ENCODE measurements at regions not wholly inside any gene's neighbourhood (a gene's known extent, or its start where the extent isn't known, plus 50 kb on each side); places are given as distances from the start of the nearest gene placed in this dataset.

DNA sequence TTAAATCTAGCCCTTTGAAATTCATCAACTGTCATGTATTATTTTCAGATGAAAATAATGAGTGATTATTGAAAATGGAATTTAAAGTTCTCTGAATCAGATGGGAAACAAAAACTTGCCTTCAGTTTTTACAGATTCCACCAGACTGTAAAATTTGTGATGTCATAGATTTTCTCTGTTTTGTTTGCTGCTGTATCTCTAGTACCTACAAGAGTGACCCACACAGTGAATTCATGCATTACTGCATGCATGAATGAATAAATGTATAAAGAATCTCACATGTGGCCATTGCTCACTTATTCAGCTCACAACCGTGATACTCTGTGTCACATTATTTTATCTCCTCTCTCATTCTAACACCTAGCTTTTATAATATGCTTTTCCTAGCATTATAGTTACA is 532.2 kb upstream of the AGA start:
- no peaks in the 10 kb centered on the region for H3K27me3 ChIP-seq (ENCODE audit: insufficient read depth, low read length)
- H3K27ac ChIP-seq (ENCODE audit: low read depth, low read length), result no peak overlapping the region
- TF ChIP-seq, protein P1, sequence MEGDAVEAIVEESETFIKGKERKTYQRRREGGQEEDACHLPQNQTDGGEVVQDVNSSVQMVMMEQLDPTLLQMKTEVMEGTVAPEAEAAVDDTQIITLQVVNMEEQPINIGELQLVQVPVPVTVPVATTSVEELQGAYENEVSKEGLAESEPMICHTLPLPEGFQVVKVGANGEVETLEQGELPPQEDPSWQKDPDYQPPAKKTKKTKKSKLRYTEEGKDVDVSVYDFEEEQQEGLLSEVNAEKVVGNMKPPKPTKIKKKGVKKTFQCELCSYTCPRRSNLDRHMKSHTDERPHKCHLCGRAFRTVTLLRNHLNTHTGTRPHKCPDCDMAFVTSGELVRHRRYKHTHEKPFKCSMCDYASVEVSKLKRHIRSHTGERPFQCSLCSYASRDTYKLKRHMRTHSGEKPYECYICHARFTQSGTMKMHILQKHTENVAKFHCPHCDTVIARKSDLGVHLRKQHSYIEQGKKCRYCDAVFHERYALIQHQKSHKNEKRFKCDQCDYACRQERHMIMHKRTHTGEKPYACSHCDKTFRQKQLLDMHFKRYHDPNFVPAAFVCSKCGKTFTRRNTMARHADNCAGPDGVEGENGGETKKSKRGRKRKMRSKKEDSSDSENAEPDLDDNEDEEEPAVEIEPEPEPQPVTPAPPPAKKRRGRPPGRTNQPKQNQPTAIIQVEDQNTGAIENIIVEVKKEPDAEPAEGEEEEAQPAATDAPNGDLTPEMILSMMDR (IDR thresholded peaks at IDR 0.05; ENCODE audit: extremely low read depth, low read depth, low read length), result no peak
- H3K36me3 ChIP-seq (ENCODE audit: insufficient read depth, low read length), result no peaks in the 10 kb centered on the region
- H4K20me1 ChIP-seq (ENCODE audit: insufficient read depth, low read length), result no peaks in the 10 kb centered on the region
- H3K9me3 ChIP-seq (ENCODE audit: low read depth, low read length), result no peaks in the 10 kb centered on the region
- DNase-seq (ENCODE audit: insufficient read length, low spot score, missing footprints), result no peak
- H3K4me2 ChIP-seq (ENCODE audit: insufficient read depth, low read length), result no peak overlapping the region
- no peak overlapping the region for H3K4me3 ChIP-seq (ENCODE audit: insufficient read depth, low read length)
- H3K79me2 ChIP-seq (ENCODE audit: insufficient read depth, low read length), result no peaks in the 10 kb centered on the region
- no peak overlapping the region for H2AFZ ChIP-seq (ENCODE audit: low read length)
- no peaks in the 10 kb centered on the region for H3K4me1 ChIP-seq (ENCODE audit: insufficient read depth, low read length)

DNA sequence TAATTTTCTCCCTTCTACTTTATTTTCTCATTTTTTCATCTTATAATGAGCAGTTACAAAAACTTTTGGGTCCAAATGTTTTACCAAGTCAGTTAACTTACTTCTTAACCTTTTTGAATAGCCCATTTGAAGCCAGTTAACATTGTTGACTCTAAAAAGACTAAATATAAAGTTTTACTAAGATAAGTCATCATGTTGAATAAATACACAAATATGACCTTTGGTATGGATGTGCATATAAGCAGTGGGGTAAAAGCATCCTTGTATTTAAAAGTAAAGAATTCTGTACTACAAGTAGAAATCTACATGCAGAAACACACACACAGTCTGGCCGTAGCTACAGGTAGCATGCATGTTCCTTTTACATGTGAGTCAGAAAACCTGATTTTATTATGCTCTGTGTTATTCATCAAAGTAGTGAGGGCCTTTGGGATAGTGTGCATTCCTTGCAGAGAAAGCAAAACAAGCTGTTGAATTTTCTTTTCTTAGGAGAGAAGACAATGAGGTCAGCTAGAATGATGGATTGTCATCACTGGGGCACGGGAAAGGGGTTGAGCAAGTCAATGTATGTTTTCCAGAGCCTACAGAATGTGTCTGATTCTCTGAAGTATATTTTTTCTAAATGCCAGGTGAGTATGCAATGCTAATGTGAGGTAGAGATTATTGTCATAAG is 533.2 kb upstream of the AGA start:
- H2AFZ ChIP-seq (ENCODE audit: low read length), result no peak overlapping the region
- no peaks in the 10 kb centered on the region for H3K4me1 ChIP-seq (ENCODE audit: insufficient read depth, low read length)
- no peak overlapping the region for H3K4me3 ChIP-seq (ENCODE audit: insufficient read depth, low read length)
- no peak for DNase-seq (ENCODE audit: insufficient read length, low spot score, missing footprints)
- H3K27ac ChIP-seq (ENCODE audit: low read depth, low read length), result no peak overlapping the region
- no peaks in the 10 kb centered on the region for H3K36me3 ChIP-seq (ENCODE audit: insufficient read depth, low read length)
- H3K79me2 ChIP-seq (ENCODE audit: insufficient read depth, low read length), result no peaks in the 10 kb centered on the region
- peaks cover 2% of the 10 kb centered on the region for H3K9me3 ChIP-seq (ENCODE audit: low read depth, low read length)
- TF ChIP-seq, protein P1 (IDR thresholded peaks at IDR 0.05; ENCODE audit: extremely low read depth, low read depth, low read length), result no peak
- no peaks in the 10 kb centered on the region for H4K20me1 ChIP-seq (ENCODE audit: insufficient read depth, low read length)
- no peak overlapping the region for H3K4me2 ChIP-seq (ENCODE audit: insufficient read depth, low read length)
- no peaks in the 10 kb centered on the region for H3K27me3 ChIP-seq (ENCODE audit: insufficient read depth, low read length)

DNA sequence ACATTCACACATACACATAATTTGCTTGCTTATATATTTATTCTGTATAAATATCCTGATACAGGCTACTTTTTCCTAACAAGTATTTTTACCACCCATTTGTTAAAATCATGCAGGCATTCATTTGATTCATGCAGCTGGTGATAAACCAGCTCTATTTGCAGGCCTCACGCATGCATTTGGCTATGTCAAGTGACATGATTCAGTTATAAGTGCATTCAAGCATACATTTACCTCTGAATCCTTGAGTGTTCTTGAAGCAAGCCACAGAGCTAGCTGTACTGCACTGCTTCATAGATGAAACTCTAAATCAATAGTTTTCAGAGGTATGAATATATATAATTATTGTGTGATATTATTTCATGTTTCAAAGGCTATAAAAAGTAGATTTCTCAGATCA is 544.0 kb upstream of the AGA start:
- TF ChIP-seq, protein P1 (IDR thresholded peaks at IDR 0.05; ENCODE audit: extremely low read depth, low read depth, low read length), result no peak
- H3K36me3 ChIP-seq (ENCODE audit: insufficient read depth, low read length), result no peaks in the 10 kb centered on the region
- peaks cover 3% of the 10 kb centered on the region for H3K9me3 ChIP-seq (ENCODE audit: low read depth, low read length)
- H2AFZ ChIP-seq (ENCODE audit: low read length), result no peak overlapping the region
- H3K4me3 ChIP-seq (ENCODE audit: insufficient read depth, low read length), result no peak overlapping the region
- no peak overlapping the region for H3K4me2 ChIP-seq (ENCODE audit: insufficient read depth, low read length)
- H4K20me1 ChIP-seq (ENCODE audit: insufficient read depth, low read length), result no peaks in the 10 kb centered on the region
- no peak overlapping the region for H3K27ac ChIP-seq (ENCODE audit: low read depth, low read length)
- no peaks in the 10 kb centered on the region for H3K4me1 ChIP-seq (ENCODE audit: insufficient read depth, low read length)
- no peak for DNase-seq (ENCODE audit: insufficient read length, low spot score, missing footprints)
- H3K27me3 ChIP-seq (ENCODE audit: insufficient read depth, low read length), result no peaks in the 10 kb centered on the region
- no peaks in the 10 kb centered on the region for H3K79me2 ChIP-seq (ENCODE audit: insufficient read depth, low read length)

DNA sequence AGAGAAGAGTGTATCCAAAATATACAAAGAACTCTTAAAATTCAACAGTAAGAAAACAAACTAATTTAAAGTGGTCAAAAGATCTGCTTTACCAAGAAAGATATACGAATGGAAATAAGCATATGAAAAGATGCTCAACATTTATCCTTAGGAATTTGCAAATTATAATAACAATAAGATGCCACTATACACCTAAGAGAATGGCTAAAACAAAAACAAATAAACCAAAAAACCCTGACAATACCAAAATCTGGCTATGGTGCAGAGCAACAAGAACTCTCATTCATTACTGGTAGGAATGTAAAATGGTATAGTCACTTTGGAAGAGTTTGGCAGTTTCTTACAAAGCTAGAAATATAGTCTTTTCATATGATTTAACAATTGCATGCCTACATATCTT is 545.7 kb upstream of the AGA start:
- H3K27me3 ChIP-seq (ENCODE audit: insufficient read depth, low read length), result no peaks in the 10 kb centered on the region
- no peaks in the 10 kb centered on the region for H3K79me2 ChIP-seq (ENCODE audit: insufficient read depth, low read length)
- peaks cover 3% of the 10 kb centered on the region for H3K9me3 ChIP-seq (ENCODE audit: low read depth, low read length)
- no peaks in the 10 kb centered on the region for H4K20me1 ChIP-seq (ENCODE audit: insufficient read depth, low read length)
- H3K36me3 ChIP-seq (ENCODE audit: insufficient read depth, low read length), result no peaks in the 10 kb centered on the region
- H3K4me2 ChIP-seq (ENCODE audit: insufficient read depth, low read length), result no peak overlapping the region
- H3K27ac ChIP-seq (ENCODE audit: low read depth, low read length), result no peak overlapping the region
- TF ChIP-seq, protein P1 (IDR thresholded peaks at IDR 0.05; ENCODE audit: extremely low read depth, low read depth, low read length), result no peak
- no peak overlapping the region for H2AFZ ChIP-seq (ENCODE audit: low read length)
- no peak overlapping the region for H3K4me3 ChIP-seq (ENCODE audit: insufficient read depth, low read length)
- H3K4me1 ChIP-seq (ENCODE audit: insufficient read depth, low read length), result no peaks in the 10 kb centered on the region
- DNase-seq (ENCODE audit: insufficient read length, low spot score, missing footprints), result no peak
